IPS-18a (cell line): ENCODE measurements at regions not wholly inside any gene's neighbourhood (a gene's known extent, or its start where the extent isn't known, plus 50 kb on each side); places are given as distances from the start of the nearest gene placed in this dataset.

Experiments
- H3K27ac ChIP-seq: one replicate; pipeline ENCODE4 v1.5.1; 2013; ENCODE audit warnings: low read length
- H3K27me3 ChIP-seq: one replicate; pipeline ENCODE4 v1.6.1; 2013; ENCODE audit warnings: mild to moderate bottlenecking, low read length; ENCODE audit not compliant: control insufficient read depth, insufficient read depth
- H3K36me3 ChIP-seq: one replicate; pipeline ENCODE4 v1.6.1; 2013; ENCODE audit warnings: low read depth, low read length; ENCODE audit not compliant: control insufficient read depth
- H3K4me1 ChIP-seq: one replicate; pipeline ENCODE4 v1.6.1; 2013; ENCODE audit warnings: low read depth, low read length; ENCODE audit not compliant: control insufficient read depth
- H3K4me3 ChIP-seq: one replicate; pipeline ENCODE4 v1.5.1; 2013; ENCODE audit warnings: low read length
- H3K9ac ChIP-seq: one replicate; pipeline ENCODE4 v1.6.1; 2013; ENCODE audit warnings: mild to moderate bottlenecking, low read length, moderate library complexity
- H3K9me3 ChIP-seq: one replicate; pipeline ENCODE4 v1.6.1; 2013; ENCODE audit warnings: low read depth, low read length; ENCODE audit not compliant: control insufficient read depth

GRCh38 chr20:4533368-4534133, 152.7 kb upstream of the PRNP start:
- Histone ChIP-seq H3K4me3 (no peak overlapping the region), H3K27ac (no peak overlapping the region), H3K4me1 (no peaks in the 10 kb centered on the region), H3K36me3 (no peaks in the 10 kb centered on the region), H3K27me3 (no peaks in the 10 kb centered on the region), H3K9ac (no peak overlapping the region), H3K9me3 (no peaks in the 10 kb centered on the region)

- no peak overlapping the region for H3K27ac ChIP-seq
- no peak overlapping the region for H3K4me3 ChIP-seq
- no peaks in the 10 kb centered on the region for H3K36me3 ChIP-seq
- no peak overlapping the region for H3K9ac ChIP-seq
- no peaks in the 10 kb centered on the region for H3K9me3 ChIP-seq
- no peaks in the 10 kb centered on the region for H3K27me3 ChIP-seq
- no peaks in the 10 kb centered on the region for H3K4me1 ChIP-seq
These were observed 153.5 kb upstream of the PRNP start for GRCh38 chr20:4532772-4533171.

GRCh38 chr20:4524792-4525191, 161.5 kb upstream of the PRNP start:
- H3K36me3 ChIP-seq = no peaks in the 10 kb centered on the region
- H3K27me3 ChIP-seq = no peaks in the 10 kb centered on the region
- H3K4me1 ChIP-seq = no peaks in the 10 kb centered on the region
- no peak overlapping the region for H3K9ac ChIP-seq
- H3K4me3 ChIP-seq = no peak overlapping the region
- H3K9me3 ChIP-seq = no peaks in the 10 kb centered on the region
- no peak overlapping the region for H3K27ac ChIP-seq

- Histone ChIP-seq H3K27me3 (no peaks in the 10 kb centered on the region), H3K36me3 (no peaks in the 10 kb centered on the region), H3K27ac (no peak overlapping the region), H3K4me3 (no peak overlapping the region), H3K4me1 (no peaks in the 10 kb centered on the region), H3K9me3 (no peaks in the 10 kb centered on the region), H3K9ac (no peak overlapping the region)
These were observed 161.9 kb upstream of the PRNP start for GRCh38 chr20:4524307-4524706.

GRCh38 chr20:4522310-4522709, 163.9 kb upstream of the PRNP start:
- Histone ChIP-seq H3K9ac (no peak overlapping the region), H3K4me3 (no peak overlapping the region), H3K9me3 (no peaks in the 10 kb centered on the region), H3K27me3 (no peaks in the 10 kb centered on the region), H3K27ac (no peak overlapping the region), H3K36me3 (no peaks in the 10 kb centered on the region), H3K4me1 (no peaks in the 10 kb centered on the region)

- Histone ChIP-seq H3K27me3 (no peaks in the 10 kb centered on the region), H3K36me3 (no peaks in the 10 kb centered on the region), H3K4me1 (no peaks in the 10 kb centered on the region), H3K9me3 (no peaks in the 10 kb centered on the region), H3K9ac (no peak overlapping the region), H3K27ac (no peak overlapping the region), H3K4me3 (no peak overlapping the region)
These were observed 164.9 kb upstream of the PRNP start for GRCh38 chr20:4521170-4521968.

- H3K9ac ChIP-seq = no peak overlapping the region
- H3K4me1 ChIP-seq = no peaks in the 10 kb centered on the region
- no peak overlapping the region for H3K4me3 ChIP-seq
- no peak overlapping the region for H3K27ac ChIP-seq
- no peaks in the 10 kb centered on the region for H3K9me3 ChIP-seq
- H3K36me3 ChIP-seq = no peaks in the 10 kb centered on the region
- H3K27me3 ChIP-seq = no peaks in the 10 kb centered on the region
These were observed 166.7 kb upstream of the PRNP start for GRCh38 chr20:4519534-4519933.

GRCh38 chr20:4516876-4517275, 169.4 kb upstream of the PRNP start:
- peaks cover 9% of the 10 kb centered on the region for H3K4me1 ChIP-seq
- H3K4me3 ChIP-seq = no peak overlapping the region
- H3K9me3 ChIP-seq = no peaks in the 10 kb centered on the region
- no peak overlapping the region for H3K27ac ChIP-seq
- H3K27me3 ChIP-seq = no peaks in the 10 kb centered on the region
- H3K9ac ChIP-seq = no peak overlapping the region
- H3K36me3 ChIP-seq = no peaks in the 10 kb centered on the region

- Histone ChIP-seq H3K4me3 (no peak overlapping the region), H3K4me1 (peaks cover 11% of the 10 kb centered on the region), H3K36me3 (no peaks in the 10 kb centered on the region), H3K27me3 (no peaks in the 10 kb centered on the region), H3K9me3 (peaks cover 3% of the 10 kb centered on the region), H3K27ac (no peak overlapping the region), H3K9ac (no peak overlapping the region)
These were observed 172.5 kb upstream of the PRNP start for GRCh38 chr20:4513720-4514119.

GRCh38 chr20:4512891-4513550, 173.2 kb upstream of the PRNP start:
- no peak overlapping the region for H3K27ac ChIP-seq

GRCh38 chr20:4511776-4512175, 174.5 kb upstream of the PRNP start:
- peaks cover 19% of the 10 kb centered on the region for H3K4me1 ChIP-seq
- H3K4me3 ChIP-seq = no peak overlapping the region
- peaks cover 3% of the 10 kb centered on the region for H3K9me3 ChIP-seq
- H3K27ac ChIP-seq = no peak overlapping the region
- H3K36me3 ChIP-seq = no peaks in the 10 kb centered on the region
- no peaks in the 10 kb centered on the region for H3K27me3 ChIP-seq
- no peak overlapping the region for H3K9ac ChIP-seq

More at GRCh38 chr20:4512891-4513550, 173.2 kb upstream of the PRNP start:
- Histone ChIP-seq H3K27me3 (no peaks in the 10 kb centered on the region), H3K36me3 (no peaks in the 10 kb centered on the region), H3K9ac (no peak overlapping the region), H3K4me3 (no peak overlapping the region), H3K4me1 (peaks cover 16% of the 10 kb centered on the region), H3K9me3 (peaks cover 3% of the 10 kb centered on the region)
